ENCODE measurements at regions not wholly inside any gene's neighbourhood (a gene's known extent, or its start where the extent isn't known, plus 50 kb on each side); places are given as distances from the start of the nearest gene placed in this dataset.

- Histone ChIP-seq H3K27ac (no peak overlapping the region), H3K4me1 (peaks cover 0 to 21% (median 0%) of the 10 kb centered on the region in 4 donors), H3K4me3 (no peak overlapping the region), H3K36me3 (no peaks in the 10 kb centered on the region), H3K27me3 (no peaks in the 10 kb centered on the region), H3K9me3 (no peaks in the 10 kb centered on the region)
- DNase-seq = no peak
- no peak for TF ChIP-seq CTCF (IDR thresholded peaks at IDR 0.05)
- intact Hi-C loops (cut with DNase I; ENCODE audit: low total_unique reads) = no loop called here
Observed at GRCh38 chr12:24039113-24039525, 89.6 kb upstream of the SOX5 start.

DNA sequence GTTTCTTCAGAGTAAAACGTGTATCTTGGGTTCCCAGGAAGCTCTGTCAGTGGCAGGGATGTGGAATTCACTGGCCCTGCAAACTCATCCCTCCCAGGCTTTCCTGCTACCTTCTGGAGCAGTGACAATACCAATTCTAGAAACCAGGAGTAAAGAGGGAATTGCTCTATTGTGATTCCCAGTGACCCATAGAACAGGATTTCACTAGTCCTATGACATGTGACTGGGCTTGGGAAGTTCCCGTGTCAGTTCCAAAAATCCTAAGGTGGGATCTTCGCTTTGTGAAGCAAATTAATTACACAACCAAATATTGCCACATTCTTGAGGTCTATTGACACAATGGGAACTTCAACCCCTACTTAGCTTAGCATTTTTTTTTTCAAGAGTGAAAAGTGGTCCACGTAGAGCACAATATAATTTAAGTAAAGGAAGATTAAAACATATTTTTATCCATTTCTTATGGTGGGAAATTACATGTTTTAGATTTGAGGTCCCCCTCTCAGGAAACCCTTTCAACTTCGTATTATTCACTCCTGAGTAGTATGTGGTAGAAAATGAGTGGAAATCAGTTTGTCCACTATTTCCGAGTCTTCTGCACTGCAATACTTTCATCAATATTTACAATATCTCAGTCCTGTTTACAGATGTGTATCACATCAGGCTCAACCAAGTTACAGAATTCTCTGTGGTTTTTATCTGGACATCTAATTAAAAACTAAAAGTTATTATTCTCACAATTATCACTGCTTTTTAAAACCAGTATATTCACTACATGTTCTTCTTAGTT lies 88.9 kb upstream of the SOX5 start:
- H3K27ac ChIP-seq = peak overlapping the region in 1 of 2 donors; percentile 33
- intact Hi-C loops (cut with DNase I; ENCODE audit: low total_unique reads) = no loop called here

DNA sequence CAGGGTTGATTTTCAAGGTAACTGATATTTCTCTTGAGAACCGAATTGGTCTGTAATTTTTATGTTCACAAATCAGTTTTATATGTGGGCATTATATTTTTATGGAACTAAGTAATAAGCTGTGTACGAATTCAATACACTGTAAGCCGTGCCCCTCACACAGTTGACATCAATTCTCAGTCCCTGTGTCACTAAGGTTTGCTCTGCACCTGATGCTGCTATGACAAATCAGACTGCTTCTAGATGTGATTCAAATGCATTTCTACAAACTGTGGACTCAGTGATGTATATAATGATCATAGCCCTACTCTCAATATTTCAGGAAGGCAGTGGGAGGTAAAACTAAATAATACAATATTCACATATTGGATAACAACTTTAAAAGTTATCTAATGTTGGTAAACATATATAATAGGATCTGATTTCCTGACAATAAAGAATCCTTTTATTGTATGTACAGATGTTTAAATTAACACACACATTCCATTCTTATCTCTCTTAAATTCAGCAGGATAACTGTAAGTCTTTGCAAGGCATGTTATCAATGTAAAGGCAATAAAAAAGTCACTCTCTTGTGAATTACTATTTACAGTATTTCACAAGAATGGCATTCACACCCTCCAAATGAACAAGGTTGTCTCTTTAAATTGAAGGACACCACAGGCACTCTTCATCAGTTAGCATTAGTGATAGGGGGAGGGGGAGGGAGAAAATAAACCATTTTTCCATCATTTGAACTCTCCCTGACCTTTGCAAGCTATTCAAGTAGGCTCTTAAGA lies 87.2 kb upstream of the SOX5 start:
- H3K4me1 ChIP-seq = peaks cover 0 to 21% (median 0%) of the 10 kb centered on the region in 4 donors
- H3K4me3 ChIP-seq = no peak overlapping the region
- no peak for TF ChIP-seq CTCF (IDR thresholded peaks at IDR 0.05)
- H3K27ac ChIP-seq = no peak overlapping the region
- H3K9me3 ChIP-seq = no peaks in the 10 kb centered on the region
- H3K27me3 ChIP-seq = no peaks in the 10 kb centered on the region
- intact Hi-C loops (cut with DNase I; ENCODE audit: low total_unique reads) = no loop called here
- DNase-seq = no peak
- H3K36me3 ChIP-seq = no peaks in the 10 kb centered on the region

More for the DNA sequence above, 88.9 kb upstream of the SOX5 start:
- H3K4me1 ChIP-seq = peaks cover 0 to 21% (median 0%) of the 10 kb centered on the region in 4 donors
- H3K9me3 ChIP-seq = no peaks in the 10 kb centered on the region
- no peak overlapping the region for H3K4me3 ChIP-seq
- DNase-seq = no peak
- no peak for TF ChIP-seq CTCF (IDR thresholded peaks at IDR 0.05)
- no peaks in the 10 kb centered on the region for H3K27me3 ChIP-seq
- no peaks in the 10 kb centered on the region for H3K36me3 ChIP-seq

- no peaks in the 10 kb centered on the region for H3K9me3 ChIP-seq
- H3K36me3 ChIP-seq = no peaks in the 10 kb centered on the region
- H3K27me3 ChIP-seq = no peaks in the 10 kb centered on the region
- DNase-seq = no peak
- no peak overlapping the region for H3K4me3 ChIP-seq
- H3K27ac ChIP-seq = no peak overlapping the region
- H3K4me1 ChIP-seq = peaks cover 0 to 21% (median 0%) of the 10 kb centered on the region in 4 donors
- no peak for TF ChIP-seq CTCF (IDR thresholded peaks at IDR 0.05)
- intact Hi-C loops (cut with DNase I; ENCODE audit: low total_unique reads) = no loop called here
Observed at GRCh38 chr12:24034894-24035293, 85.4 kb upstream of the SOX5 start.

- Histone ChIP-seq H3K4me1 (peaks cover 0 to 18% (median 0%) of the 10 kb centered on the region in 4 donors), H3K27ac (no peak overlapping the region), H3K9me3 (no peaks in the 10 kb centered on the region), H3K4me3 (no peak overlapping the region), H3K36me3 (no peaks in the 10 kb centered on the region), H3K27me3 (no peaks in the 10 kb centered on the region)
- no peak for DNase-seq
- intact Hi-C loops (cut with DNase I; ENCODE audit: low total_unique reads) = no loop called here
- TF ChIP-seq CTCF (IDR thresholded peaks at IDR 0.05) = no peak
Observed at GRCh38 chr12:24034160-24034559, 84.7 kb upstream of the SOX5 start.
